ENCODE measurements at regions not wholly inside any gene's neighbourhood (a gene's known extent, or its start where the extent isn't known, plus 50 kb on each side); places are given as distances from the start of the nearest gene placed in this dataset.
A peak's percentile ranks its signal among the peaks of the same experiment; 100 is the strongest.

GRCh38 chr2:120669121-120669952, 66.3 kb upstream of the GLI2 start:
- TF ChIP-seq EP300 (IDR thresholded peaks at IDR 0.05; ENCODE audit: borderline replicate concordance), result peak; percentile 66
- no peak for TF ChIP-seq YY1 (IDR thresholded peaks at IDR 0.05; ENCODE audit: low read depth)
- no peak for TF ChIP-seq CREB1 (IDR thresholded peaks at IDR 0.05; ENCODE audit: low read depth)
- TF ChIP-seq, protein P1, sequence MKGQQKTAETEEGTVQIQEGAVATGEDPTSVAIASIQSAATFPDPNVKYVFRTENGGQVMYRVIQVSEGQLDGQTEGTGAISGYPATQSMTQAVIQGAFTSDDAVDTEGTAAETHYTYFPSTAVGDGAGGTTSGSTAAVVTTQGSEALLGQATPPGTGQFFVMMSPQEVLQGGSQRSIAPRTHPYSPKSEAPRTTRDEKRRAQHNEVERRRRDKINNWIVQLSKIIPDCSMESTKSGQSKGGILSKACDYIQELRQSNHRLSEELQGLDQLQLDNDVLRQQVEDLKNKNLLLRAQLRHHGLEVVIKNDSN (IDR thresholded peaks at IDR 0.05), result 0 out of 2 replicates have a peak, but pooled peaks have one; percentile 9
- TF ChIP-seq TAF1 (IDR thresholded peaks at IDR 0.05; ENCODE audit: low read depth), result no peak
